Stimulated activated CD4-positive, alpha-beta T cell treated with anti-CD3 and anti-CD28 coated beads, TNF-alpha, amount 100 ng/mL, for 1 hour (primary cell): ENCODE measurements at regions not wholly inside any gene's neighbourhood (a gene's known extent, or its start where the extent isn't known, plus 50 kb on each side); places are given as distances from the start of the nearest gene placed in this dataset.

ENCODE experiments used
- DNase-seq, 3 donors: peaks; one replicate each; pipeline ENCODE4 v3.0.0-alpha.2; 2020; ENCODE audit warnings: low read depth in 3 of 3, low spot score in 1 of 3

DNA sequence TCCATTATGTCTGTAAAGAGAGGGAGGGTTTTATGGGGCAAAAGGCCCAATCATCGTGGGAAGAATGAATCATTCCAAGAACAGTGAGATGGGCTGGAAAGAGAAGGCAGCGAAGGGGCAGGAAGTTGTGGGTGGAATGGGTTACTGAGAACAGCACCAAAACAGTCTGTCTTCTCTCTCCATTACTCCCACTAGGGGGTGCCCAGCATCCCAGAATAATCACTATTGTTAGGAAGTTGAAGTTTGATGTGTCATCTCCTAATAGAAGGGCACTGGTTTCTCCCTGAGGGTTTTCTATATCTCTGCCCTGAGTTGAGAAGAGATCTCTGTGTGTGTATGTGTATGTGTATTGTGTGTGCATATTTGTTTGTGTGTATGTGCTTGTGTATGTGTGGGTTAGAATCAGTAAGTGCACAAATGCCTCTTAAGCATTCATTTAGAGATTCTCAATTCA, 76.6 kb upstream of the MAP4K3 start:
- peak in 1 of 3 donors; percentile 28 for DNase-seq

DNA sequence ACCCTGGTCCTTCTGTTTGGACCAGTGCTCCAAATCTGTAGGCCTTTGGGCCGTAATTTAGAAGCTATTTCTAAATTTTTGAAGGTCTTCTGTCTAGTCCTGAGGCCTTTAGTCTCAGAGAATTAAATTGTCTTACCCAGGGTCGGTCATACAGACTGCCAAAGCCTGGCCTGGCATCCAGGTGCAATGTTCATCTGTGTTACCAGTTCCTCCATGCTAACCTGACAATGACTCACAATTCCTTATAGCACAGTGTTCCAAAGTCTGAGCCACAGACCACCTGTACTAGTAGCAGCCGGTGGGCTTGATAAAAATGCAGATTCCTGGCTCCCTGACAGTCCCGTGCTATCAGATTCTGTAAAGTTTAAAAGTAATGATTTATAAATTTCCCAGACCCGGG, 77.7 kb upstream of the MAP4K3 start:
- no peak for DNase-seq

DNA sequence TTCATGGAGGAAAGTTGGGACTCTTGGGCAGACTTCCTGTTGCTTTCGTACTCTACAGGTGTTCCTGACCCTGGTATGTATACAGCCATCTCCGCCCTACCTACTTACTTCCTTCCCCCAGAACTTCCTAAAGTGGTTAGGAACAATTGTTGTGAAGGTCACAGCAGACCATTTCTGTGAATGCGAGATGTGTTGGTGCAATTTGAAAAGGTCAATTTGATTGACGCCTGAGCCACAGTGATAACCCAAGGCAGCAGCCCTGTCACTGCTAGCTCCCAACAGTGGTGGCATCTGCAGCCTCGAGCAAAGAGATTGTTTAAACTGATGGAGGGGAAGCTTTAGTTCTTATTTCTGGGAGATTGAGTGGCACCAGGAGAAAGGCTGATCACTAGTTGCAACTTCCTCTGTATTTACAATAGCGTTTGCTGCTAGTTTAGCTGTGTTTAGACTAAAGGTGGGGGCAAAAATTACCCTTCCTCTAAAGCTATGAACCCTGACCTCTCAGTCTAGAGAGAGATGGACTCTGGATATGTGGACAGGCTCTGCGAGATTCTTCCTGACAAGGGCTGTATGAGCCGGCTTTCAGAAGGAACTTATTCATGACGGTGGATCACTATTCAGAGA, 78.3 kb upstream of the MAP4K3 start:
- DNase-seq: no peak

DNA sequence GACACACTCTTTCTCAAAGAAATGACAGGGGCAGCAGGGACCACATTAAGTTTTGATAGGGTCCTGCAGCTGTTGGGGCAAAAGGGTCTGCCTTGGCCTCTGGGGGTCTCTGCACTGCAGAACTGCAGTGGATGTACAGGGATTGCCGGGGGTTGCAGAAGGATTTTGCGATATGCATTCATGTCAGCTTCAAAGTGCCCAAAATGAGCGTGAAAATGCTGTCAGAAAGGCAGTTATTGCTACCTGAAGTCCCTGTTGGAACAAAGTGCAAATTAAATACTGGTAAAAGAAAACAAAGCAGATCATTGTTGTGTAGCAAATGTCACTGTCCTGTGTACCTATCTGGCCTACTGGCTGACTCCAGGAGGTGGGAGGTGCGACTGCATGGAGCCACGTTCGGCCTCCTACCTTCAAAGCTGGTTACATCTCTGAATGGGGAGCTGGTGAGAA, 78.8 kb upstream of the MAP4K3 start:
- no peak for DNase-seq

DNA sequence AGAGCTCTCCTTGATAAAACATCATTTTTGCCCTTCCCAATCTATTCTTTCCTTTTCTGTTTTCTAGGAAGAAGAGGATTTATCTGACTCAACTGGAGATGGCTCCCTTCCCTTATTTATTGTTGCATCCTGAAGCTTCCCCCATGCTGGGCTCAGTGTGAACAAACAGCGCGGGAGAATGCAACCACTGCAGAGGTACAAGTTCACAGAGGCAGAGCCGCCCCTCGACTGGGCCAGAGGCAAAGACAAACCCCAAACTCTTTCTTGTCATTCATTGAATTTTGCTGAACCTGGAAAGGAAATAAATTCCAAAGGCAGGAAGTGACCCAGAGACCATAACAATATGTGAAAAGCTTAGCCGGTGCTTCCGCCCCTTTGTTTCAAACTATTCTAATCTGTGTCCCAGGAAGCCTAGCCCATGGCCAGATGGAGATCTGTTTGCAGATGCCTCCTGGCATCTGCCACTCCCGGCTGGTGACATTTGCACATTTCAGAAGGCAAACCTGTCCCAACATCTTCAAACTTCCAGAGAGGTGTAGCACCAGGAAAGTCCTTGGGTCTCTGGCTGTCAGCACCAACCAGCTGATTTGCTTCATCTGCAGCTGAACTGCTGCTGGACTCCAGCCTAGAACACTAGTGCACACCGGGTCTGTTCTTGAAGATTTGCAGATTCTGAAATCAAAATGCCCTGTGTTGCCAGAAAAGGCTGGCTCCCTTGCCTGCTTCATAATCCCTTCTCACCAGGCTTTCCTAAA, 79.4 kb upstream of the MAP4K3 start:
- DNase-seq: no peak

DNA sequence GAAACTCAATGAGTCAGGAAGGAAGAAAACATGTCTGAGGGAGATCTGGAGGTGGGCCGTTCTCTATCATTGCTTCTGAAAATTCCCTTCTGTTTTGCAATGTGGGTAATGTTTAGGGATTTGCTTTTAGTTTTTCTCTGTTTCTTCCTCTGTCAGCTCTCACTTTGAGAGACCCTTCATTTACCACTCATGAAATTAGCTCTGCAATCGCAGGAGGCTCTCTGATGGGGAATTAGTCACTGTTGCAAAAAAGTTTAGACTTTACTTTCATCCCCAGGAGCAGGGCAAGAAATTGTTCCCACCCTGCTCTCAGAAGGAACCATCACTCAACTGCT, 80.0 kb upstream of the MAP4K3 start:
- no peak for DNase-seq

DNA sequence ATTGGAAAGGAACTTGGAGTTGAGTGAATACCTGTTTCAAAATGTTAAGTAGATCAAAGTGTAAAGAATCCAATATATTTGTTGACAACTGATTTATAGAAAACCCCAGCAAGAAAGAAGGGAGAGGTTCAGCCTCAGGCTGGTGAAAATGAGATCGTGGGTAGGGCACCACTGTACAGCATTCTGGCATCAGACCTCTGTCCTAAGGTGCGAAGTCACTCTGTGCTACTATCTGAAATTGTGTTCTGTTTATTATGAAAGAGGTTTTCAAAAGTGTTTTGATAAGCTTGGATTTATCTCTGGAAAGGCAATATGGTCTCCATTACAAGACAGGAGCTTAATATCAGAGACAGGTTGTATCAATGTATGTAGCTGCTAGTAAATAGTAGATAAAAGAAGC, 80.5 kb upstream of the MAP4K3 start:
- DNase-seq: no peak

DNA sequence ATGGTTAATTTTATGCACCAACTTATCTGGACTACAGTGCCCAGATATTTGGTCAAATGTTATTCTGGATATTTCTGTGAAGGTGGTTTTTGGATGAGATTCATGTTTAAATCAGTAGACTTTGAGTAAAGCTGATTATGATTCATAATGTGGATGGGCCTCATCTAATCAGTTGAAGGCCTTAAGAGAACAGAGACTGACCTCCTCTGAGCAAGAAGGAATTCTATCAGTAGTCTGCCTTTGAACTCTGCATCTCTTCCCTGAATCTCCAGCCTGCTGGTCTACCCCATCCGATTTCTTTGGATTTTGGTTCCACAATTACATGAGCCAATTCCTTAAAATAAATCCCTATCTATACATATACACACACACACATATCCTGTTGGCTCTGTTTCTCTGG, 82.8 kb upstream of the MAP4K3 start:
- no peak for DNase-seq

DNA sequence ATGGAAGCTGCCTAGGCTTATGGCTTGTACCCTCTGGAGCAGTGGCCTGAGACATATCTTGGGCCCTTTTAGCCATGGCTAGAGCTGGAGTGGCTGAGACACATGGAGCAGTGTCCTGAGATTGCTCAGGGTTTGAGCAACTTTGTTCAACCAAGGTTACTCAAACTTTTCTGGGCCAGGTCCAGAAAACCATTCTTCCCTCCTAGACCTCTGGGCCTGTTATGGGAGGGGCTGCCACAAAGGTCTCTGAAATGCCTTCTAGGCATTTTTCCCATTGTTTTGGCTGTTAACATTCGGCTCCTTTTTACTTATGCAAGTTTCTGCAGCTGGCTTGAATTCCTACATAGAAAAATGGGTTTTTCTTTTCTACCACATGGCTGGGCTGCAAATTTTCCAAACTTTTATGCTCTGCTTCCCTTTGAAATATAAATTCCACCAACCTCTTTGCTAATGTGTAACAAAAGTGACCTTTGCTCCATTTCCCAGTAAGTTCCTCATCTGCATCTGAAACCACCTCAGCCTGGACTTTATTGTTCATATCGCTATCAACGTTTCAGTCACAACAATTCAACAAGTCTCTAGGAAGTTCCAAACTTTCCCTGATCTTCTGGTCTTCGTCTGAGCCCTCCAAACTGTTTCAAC, 84.9 kb upstream of the MAP4K3 start:
- no peak for DNase-seq

DNA sequence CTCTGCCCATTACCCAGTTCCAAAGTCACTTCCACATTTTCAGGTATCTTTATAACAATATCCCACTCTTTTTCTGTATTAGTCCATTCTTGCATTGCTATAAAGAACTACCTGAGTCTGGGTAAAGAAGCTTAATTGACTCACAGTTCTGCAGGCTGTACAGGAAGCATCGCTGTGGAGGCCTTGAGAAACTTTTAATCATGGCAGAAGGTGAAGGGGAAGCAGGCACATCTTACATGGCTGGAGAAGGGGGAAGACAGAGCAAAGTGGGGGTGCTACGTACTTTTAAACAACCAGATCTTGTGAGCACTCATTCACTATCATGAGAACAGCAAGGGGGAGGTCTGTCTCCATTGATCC, 85.4 kb upstream of the MAP4K3 start:
- DNase-seq: no peak

DNA sequence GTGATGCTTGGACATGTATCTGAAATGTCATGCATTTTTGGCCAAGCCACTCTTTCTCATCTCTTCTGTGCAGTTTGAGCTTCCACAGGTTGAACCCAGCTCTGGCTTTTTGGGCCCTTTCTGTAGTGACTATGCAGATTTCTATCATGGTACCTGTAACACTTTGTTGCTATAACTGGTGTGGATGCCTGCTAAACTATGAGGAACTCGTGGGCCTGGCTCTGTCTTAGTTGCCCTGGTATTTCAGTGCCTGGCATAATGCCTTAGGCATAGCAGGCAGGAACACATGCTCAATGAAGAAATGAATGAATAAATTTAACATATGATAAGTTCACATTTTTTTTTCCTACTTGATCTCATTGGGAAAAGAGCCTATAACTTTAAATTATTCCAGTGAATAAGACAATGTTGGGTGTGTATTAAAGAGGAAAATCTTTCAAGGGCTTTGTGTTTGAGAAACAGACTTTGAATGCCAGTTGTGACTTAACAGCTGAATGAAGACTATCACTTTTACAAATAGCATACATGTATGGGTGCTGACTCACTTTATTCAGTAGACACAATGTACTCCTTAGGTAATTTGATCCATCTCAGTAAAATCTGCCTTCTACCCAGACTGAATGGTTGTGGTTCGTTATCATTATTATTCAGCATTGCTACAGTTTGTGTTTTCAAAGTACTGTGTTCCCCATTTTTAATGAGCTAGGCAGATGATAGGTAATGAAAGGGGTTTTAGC, 86.4 kb upstream of the MAP4K3 start:
- no peak for DNase-seq

DNA sequence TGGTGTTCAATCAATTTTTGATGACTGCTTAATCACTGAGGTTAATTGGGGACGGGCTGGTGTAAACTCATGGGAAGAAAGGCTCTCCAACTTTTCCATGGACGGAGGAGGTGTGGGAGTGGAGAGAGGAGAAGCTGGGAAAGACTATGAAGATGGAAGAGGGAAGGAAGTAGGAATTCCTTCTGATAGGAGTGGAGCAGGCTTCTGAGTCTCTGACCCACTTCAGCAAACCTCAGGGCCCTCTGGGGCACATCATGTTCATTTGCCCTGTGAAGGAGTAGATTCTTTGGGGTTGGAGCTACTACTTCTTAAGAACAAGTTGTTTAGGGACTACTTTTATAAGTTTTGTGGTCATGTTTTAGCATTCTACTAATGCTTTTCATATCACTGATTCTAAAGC, 87.0 kb upstream of the MAP4K3 start:
- DNase-seq: no peak

DNA sequence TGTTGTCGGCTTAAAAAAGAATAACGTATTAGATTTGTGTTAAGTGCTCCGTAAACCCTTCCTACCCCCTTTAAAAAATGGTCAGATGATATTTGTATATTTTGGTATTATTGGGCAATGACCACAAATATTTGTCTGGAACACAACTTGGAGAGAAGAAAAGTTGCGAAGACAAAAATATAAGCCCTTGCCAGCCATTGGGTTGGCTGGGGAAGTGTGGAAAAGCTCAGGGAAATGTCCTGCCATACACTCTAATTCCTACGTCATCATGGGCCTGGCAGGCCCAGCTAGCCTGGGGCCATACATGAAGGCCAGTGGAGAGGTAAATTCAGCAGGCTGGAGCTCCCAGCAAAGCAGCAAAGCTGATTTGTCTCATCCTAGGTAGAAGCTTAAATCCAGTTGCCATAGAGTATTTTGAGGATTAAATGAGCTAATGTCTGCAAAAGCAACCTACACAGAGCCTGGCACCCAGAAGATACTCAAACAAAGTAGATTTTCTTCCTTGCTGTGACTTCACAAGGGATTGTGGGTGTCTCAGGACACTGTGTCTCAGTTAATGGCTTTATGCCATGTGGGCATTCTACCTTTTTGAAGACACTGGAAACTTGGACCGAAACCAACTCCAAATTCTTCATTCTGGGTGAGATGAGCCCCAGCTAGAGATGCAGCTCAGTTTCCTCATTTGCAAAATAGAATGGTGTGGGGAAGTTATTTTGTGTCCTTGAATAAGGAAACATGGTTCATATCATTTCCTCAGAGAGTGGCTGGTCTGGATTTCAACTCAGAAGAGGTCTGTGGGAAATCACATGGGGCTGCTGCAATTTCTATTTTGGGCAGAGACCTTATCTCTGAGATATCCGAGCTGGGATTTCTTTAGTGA, 87.9 kb upstream of the MAP4K3 start:
- DNase-seq: no peak

DNA sequence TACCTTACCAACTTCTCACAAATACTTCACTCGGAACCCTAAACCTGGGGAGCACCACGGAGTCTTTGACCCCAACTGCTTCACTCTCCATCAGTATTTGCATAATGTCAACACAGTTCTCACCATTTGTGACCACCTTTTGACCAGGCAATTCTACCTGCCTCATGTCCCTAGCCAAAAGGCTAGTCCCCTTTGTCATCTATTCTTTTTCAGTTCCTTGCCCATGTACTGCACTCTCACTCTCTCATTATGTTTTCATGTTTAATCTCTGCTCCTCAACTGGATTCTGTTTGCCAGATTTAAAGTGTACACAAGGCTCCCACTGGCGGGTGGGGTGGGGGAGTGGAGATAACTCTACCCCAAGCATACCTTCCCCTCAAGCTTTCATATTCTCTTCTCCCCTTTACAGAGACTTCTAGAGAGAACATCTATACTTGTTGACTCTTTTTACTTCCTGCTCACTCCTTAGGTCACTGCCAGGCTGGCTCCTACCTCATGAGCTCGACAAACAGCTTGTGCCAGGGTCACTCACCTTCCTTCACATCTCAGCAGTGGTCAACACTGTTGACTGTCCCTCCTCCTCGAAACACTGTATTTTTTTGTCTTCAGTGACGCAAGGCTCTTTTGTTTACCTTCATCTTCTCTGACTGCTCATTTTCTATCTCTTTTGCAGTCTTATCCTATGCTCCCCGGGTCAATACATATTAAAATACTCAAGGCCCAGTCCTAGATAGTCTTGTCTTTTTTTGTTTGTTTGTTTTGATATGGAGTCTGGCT, 88.7 kb upstream of the MAP4K3 start:
- DNase-seq: no peak

DNA sequence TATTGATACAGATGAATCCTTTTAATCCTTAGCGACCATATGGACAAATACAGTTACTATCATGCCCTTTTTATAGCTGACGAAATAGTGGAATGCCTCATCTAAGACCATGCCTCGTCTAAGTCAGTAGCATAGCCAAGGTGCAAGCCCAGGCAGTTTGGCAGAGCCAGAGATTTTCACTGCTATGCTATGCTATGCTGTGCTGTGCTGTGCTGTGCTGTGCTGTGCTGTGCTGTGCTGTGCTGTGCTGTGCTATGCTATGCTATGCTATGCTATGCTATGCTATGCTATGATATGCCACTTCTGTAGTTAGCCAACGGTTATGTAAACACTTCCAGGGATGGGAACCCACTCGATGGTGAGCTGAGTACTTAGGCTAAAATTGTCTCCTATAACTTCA, 91.6 kb upstream of the MAP4K3 start:
- DNase-seq: no peak

DNA sequence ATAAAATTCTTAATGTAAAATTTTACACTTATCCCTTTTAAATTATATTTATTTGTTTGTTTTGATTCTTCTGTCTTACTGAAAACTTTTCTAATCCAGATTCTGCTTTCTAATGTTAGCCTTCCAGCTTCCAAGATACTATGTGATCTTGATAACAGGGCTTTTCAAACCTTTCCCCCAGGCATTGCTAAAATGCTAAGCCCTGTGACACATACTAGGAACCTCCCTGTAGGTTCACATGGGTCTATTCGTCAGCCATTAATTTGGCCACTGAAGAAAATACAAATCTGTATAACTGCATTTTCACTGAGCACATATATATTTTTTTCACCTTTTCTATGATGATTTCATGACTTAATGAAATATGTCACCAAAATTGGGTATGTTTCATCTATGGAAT, 92.8 kb upstream of the MAP4K3 start:
- DNase-seq: no peak

DNA sequence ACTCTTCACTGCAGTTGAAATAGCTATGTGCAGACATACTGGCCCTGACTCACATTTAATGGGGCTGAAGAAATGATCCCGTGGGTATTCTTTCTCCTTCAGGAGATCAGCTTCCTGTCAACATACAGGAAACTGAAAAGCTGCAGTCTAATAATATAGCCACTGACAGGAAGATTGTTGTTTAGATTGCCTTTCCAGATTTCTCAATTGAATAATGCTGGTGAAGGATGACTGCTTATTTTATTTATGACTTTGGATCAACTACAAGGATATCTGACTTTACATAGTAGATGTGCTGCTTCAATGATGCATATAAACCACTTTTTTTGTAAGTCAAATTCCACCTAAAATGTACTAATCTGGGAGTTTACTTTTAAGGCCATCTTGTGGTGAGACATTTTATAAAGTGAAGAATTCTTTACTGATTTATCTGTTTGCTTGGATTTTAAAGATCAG, 93.4 kb upstream of the MAP4K3 start:
- no peak for DNase-seq

DNA sequence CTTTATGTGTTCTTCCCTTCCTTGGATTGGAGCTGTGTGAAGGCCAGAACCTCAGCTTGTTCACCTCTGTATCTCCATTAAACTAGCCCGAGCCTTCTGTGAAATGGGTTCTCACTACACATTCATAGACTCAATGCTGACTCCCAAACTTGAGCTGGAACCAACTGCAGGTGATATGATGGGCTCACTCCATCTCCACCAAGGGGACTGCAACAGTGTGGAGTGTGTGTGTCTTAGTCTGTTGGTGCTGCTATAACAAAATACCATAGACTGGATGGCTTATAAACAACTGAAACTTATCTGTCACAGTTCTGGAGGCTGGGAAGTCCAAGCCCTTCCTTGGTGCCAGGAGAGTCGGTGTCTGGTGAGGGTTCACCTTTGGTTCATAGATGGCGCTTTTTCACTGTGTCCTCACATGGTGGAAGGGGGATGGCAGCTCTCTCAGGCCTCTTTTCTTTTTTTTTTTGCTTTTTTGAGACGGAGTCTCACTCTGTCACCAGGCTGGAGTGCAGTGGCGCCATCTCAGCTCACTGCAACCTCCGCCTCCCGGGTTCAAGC, 94.2 kb upstream of the MAP4K3 start:
- DNase-seq: no peak

DNA sequence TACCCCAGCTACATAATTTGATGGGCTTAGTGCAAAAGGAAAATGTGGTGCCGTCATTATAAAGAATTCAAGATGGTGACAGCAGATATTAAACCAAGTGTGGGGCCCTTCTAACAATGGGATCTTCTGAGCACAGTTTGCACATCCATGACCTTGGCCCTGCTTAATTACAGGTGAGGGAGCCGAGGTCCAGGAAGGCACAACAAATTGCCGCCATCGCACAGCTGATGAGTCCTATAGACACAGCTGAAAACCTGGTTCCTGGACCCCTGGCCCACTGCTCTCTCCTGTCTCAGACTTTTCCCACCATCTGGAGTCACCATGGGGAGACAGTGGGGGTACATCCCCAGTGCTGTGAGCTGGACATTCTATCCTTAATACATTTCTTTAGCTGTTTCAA, 95.8 kb upstream of the MAP4K3 start:
- no peak for DNase-seq
